OCI-LY1 (cell line): ENCODE measurements at regions not wholly inside any gene's neighbourhood (a gene's known extent, or its start where the extent isn't known, plus 50 kb on each side); places are given as distances from the start of the nearest gene placed in this dataset.

Experiments
- H2AFZ ChIP-seq: fragments of 200-600 bp; sonication (generic), shearing (Covaris generic); 2 replicates; pipeline ENCODE4 v1.6.0; 2014; ENCODE audit warnings: antibody characterized with exemption, mild to moderate bottlenecking, low read length
- H3F3A ChIP-seq: fragments of 200-600 bp; sonication (generic), shearing (Covaris generic); 2 replicates; pipeline ENCODE4 v1.6.0; 2014; ENCODE audit warnings: mild to moderate bottlenecking, antibody characterized with exemption, low read length, moderate library complexity; ENCODE audit not compliant: insufficient read depth
- H3K27ac ChIP-seq: fragments of 200-600 bp; sonication (generic); 2 replicates; pipeline ENCODE4 v1.5.1; 2014; ENCODE audit warnings: low read length, mixed run types, mild to moderate bottlenecking, low read depth; ENCODE audit not compliant: poor library complexity, severe bottlenecking
- H3K27me3 ChIP-seq: fragments of 200-600 bp; sonication (generic); 2 replicates; pipeline ENCODE4 v1.6.0; 2014; ENCODE audit warnings: antibody characterized with exemption, mild to moderate bottlenecking, low read length, moderate library complexity; ENCODE audit not compliant: insufficient read depth
- H3K36me3 ChIP-seq: fragments of 200-600 bp; sonication (generic); 2 replicates; pipeline ENCODE4 v1.6.1; 2014; ENCODE audit warnings: mild to moderate bottlenecking, antibody characterized with exemption, low read length, moderate library complexity, mixed read lengths; ENCODE audit not compliant: insufficient read depth
- H3K4me1 ChIP-seq: fragments of 200-600 bp; sonication (generic); 2 replicates; pipeline ENCODE4 v1.5.1; 2014; ENCODE audit warnings: mild to moderate bottlenecking, low read length, moderate library complexity; ENCODE audit not compliant: insufficient read depth, severe bottlenecking
- H3K4me2 ChIP-seq: fragments of 200-600 bp; sonication (generic), shearing (Covaris generic); 2 replicates; pipeline ENCODE4 v1.6.1; 2014; ENCODE audit warnings: low read length
- H3K4me3 ChIP-seq: fragments of 200-600 bp; sonication (generic); 2 replicates; pipeline ENCODE4 v1.5.1; 2014; ENCODE audit warnings: low read length, low read depth, mild to moderate bottlenecking, mixed read lengths; ENCODE audit not compliant: poor library complexity, severe bottlenecking
- H3K79me2 ChIP-seq: fragments of 200-600 bp; shearing (Covaris generic); 2 replicates; pipeline ENCODE4 v1.6.1; 2016; ENCODE audit warnings: mixed run types, low read length, mixed read lengths; ENCODE audit not compliant: insufficient read depth
- H3K9ac ChIP-seq: fragments of 200-600 bp; sonication (generic), shearing (Covaris generic); 2 replicates; pipeline ENCODE4 v1.6.1; 2014; ENCODE audit warnings: mild to moderate bottlenecking, low read length, mixed read lengths
- H3K9me2 ChIP-seq: fragments of 200-600 bp; sonication (generic), shearing (Covaris generic); 2 replicates; pipeline ENCODE4 v1.6.1; 2014; ENCODE audit warnings: low read depth, mild to moderate bottlenecking, low read length, mixed read lengths
- H3K9me3 ChIP-seq: fragments of 200-600 bp; shearing (Covaris generic); 2 replicates; pipeline ENCODE4 v1.6.1; 2014; ENCODE audit warnings: low read length, mixed read lengths
- H4K20me1 ChIP-seq: fragments of 200-600 bp; sonication (generic), shearing (Covaris generic); 2 replicates; pipeline ENCODE4 v1.6.0; 2016; ENCODE audit warnings: mild to moderate bottlenecking, low read length; ENCODE audit not compliant: insufficient read depth
- EZH2 ChIP-seq: fragments of 200-600 bp; sonication (generic), shearing (Covaris generic); IDR thresholded peaks from 2 replicates; pipeline ENCODE4 v1.8.0; 2017; ENCODE audit warnings: borderline replicate concordance, mixed run types, mild to moderate bottlenecking, antibody characterized with exemption, low read length, moderate library complexity, mixed read lengths
- TF ChIP-seq, protein P1 (sequence below): fragments of 200-600 bp; sonication (generic), shearing (Covaris generic); IDR thresholded peaks from 2 replicates; pipeline ENCODE4 v1.5.1; 2017; ENCODE audit warnings: mild to moderate bottlenecking, antibody characterized with exemption, low read length, moderate library complexity, mixed read lengths

DNA sequence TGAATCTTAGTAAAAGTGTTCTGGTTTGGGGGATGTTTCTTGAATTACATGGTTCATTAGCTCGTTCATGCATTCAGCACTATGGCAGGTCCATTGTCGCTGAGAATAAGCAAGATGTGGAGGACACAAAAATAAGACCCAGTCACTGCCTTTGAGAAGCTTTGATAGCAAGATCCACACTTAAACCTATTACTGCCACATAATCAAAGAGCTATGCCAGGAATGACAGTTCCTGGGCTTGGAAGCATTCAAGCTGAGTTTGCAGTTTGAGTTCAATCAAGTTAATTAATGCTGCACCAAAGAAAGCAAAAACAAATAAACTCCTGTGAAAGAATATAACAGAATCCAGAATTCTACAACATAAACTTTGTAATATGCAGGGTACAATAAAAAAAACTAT, 131.8 kb downstream of the MIS18A start:
- Histone ChIP-seq H3K9me3 (no peaks in the 10 kb centered on the region), H3K27ac (no peak overlapping the region), H3K4me3 (no peak overlapping the region), H3K4me1 (no peaks in the 10 kb centered on the region), H3K79me2 (no peaks in the 10 kb centered on the region), H3K27me3 (no peaks in the 10 kb centered on the region), H4K20me1 (no peaks in the 10 kb centered on the region), H3F3A (no peaks in the 10 kb centered on the region), H3K9ac (no peak overlapping the region), H3K4me2 (no peak overlapping the region), H3K36me3 (no peaks in the 10 kb centered on the region), H3K9me2 (no peaks in the 10 kb centered on the region), H2AFZ (no peak overlapping the region)
- TF ChIP-seq EZH2, result no peak
- TF ChIP-seq, protein P1, sequence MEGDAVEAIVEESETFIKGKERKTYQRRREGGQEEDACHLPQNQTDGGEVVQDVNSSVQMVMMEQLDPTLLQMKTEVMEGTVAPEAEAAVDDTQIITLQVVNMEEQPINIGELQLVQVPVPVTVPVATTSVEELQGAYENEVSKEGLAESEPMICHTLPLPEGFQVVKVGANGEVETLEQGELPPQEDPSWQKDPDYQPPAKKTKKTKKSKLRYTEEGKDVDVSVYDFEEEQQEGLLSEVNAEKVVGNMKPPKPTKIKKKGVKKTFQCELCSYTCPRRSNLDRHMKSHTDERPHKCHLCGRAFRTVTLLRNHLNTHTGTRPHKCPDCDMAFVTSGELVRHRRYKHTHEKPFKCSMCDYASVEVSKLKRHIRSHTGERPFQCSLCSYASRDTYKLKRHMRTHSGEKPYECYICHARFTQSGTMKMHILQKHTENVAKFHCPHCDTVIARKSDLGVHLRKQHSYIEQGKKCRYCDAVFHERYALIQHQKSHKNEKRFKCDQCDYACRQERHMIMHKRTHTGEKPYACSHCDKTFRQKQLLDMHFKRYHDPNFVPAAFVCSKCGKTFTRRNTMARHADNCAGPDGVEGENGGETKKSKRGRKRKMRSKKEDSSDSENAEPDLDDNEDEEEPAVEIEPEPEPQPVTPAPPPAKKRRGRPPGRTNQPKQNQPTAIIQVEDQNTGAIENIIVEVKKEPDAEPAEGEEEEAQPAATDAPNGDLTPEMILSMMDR, result no peak

DNA sequence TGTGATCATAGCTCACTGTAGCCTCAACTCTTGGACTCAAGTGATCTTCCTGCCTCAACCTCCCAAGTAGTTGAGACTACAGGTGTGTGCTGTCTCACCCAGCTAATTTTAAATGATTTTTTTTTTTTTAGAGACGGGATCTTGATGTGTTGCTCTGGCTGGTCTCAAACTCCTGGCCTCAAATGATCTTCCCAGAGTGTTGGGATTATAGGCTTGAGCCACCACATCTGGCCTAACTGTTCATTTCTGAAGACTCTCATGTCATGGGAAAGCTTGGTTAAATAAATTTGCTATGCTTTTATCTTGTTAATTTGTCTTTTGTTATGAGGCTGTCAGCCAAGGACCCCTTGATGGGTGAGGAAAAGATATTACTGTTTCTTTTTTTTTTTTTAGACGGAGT, 134.0 kb downstream of the MIS18A start:
- Histone ChIP-seq H3K79me2 (no peaks in the 10 kb centered on the region), H4K20me1 (no peaks in the 10 kb centered on the region), H3K4me1 (no peaks in the 10 kb centered on the region), H3K9me3 (no peaks in the 10 kb centered on the region), H3K9me2 (no peaks in the 10 kb centered on the region), H3K27me3 (no peaks in the 10 kb centered on the region), H3K4me2 (no peak overlapping the region), H3K9ac (no peak overlapping the region), H3K36me3 (no peaks in the 10 kb centered on the region), H2AFZ (no peak overlapping the region), H3K27ac (no peak overlapping the region), H3K4me3 (no peak overlapping the region), H3F3A (no peaks in the 10 kb centered on the region)
- TF ChIP-seq, protein P1, result no peak
- TF ChIP-seq EZH2, result no peak

DNA sequence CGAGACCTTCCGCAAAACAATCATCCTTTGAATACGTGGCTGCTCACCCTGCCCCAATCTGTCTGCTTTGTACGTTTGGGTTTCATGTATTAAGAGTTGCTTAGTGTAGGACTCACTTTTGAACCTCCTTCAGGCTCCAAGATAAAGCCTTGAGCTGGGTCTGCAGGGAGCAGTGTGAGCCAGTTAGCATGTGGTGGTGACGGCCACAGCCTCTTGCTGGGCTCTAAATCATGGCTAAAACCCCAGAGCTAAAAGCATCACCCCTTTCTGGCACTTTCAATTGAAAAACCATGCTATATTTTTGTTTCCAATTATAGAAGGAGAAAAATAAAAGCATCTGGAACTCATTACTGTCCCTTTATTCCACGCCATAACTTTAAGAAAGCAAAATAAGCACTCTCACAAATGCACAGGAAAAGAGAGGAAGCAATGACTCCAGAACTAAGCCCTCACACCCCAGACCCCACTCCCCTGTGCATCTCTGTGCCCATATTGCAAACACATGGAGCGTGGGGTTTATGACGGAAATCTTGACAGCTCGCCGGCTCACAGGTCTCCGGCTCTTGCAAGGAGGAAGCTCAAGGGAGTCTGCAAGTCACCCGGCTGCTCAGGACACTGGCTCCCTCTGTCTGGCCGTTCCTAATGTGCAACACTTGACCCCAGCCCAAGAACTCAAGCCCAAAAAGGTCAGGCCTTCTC, 135.5 kb downstream of the MIS18A start:
- Histone ChIP-seq H3K4me1 (no peaks in the 10 kb centered on the region), H3K27me3 (no peaks in the 10 kb centered on the region), H3F3A (no peaks in the 10 kb centered on the region), H3K9me3 (no peaks in the 10 kb centered on the region), H3K9me2 (no peaks in the 10 kb centered on the region), H3K79me2 (no peaks in the 10 kb centered on the region), H3K4me3 (no peak overlapping the region), H3K9ac (no peak overlapping the region), H3K27ac (no peak overlapping the region), H3K36me3 (no peaks in the 10 kb centered on the region), H2AFZ (no peak overlapping the region), H3K4me2 (no peak overlapping the region), H4K20me1 (no peaks in the 10 kb centered on the region)
- TF ChIP-seq EZH2, result no peak
- TF ChIP-seq, protein P1, result no peak
